ENCODE measurements at regions not wholly inside any gene's neighbourhood (a gene's known extent, or its start where the extent isn't known, plus 50 kb on each side); places are given as distances from the start of the nearest gene placed in this dataset.
A peak's percentile ranks its signal among the peaks of the same experiment; 100 is the strongest.

- no peak for DNase-seq
Measured at GRCh38 chr6:2502096-2502997, 248.4 kb downstream of the MYLK4 start.

GRCh38 chr6:2497922-2498623 lies 252.6 kb downstream of the MYLK4 start:
- DNase-seq: no peak

DNA sequence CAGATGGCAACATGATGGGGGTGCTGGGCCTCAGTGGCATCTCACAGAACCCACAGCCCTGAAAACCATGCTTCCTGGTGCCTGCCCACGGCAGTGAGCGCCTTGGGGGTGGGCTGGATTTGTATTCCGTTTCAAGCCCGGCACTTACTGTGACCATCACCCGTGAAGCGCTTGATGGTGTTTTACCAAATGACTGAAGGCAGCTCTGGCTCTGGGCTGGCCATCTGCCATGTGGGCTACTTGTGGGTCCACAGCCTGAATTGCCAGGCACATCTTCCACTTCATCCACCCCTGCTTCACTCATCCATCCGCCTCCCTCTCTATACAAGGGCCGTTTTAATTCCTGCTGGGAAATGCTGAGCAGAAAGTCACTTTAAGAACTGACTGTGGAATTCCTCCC lies 250.9 kb upstream of the GMDS start:
- DNase-seq: no peak

GRCh38 chr6:2492686-2493523 lies 247.5 kb upstream of the GMDS start:
- no peak for DNase-seq

DNA sequence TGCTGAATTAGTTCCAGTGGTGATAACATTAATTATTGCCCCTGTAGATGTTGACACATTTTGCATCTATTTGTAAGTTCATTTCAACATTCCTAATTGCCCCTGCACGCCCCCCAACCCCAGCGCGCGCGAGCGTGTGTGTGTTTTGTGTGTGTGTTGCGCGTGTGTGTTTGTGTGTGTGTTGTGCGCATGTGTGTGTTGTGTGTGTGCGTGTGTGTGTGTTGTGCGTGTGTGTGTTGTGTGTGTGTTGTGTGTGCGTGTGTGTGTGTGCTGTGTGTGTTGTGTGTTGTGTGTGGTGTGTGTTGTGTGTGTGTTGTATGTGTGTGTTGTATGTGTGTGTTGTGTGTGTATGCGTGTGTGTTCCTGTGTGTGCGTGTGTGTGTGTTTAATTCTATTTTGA lies 245.7 kb upstream of the GMDS start:
- no peak for DNase-seq

DNA sequence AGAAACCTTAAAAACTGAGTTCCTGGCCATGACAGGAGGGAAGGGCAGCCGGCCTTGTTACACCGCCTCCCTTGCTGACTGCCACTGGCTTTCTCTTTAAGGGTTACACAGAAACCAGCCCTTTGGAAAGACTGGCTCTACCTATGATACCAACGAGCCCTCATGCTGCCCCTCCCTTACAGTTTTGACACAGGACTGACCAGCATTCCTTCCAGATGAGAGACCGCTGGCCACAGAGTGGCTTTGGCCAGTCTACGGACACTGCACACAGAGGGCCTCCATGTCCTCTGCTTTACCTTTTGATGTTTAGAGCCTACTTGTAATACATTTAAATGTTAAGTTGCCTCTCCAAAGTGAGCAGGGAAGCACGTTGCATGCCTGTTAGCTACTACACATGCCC lies 243.2 kb upstream of the GMDS start:
- no peak for DNase-seq

DNA sequence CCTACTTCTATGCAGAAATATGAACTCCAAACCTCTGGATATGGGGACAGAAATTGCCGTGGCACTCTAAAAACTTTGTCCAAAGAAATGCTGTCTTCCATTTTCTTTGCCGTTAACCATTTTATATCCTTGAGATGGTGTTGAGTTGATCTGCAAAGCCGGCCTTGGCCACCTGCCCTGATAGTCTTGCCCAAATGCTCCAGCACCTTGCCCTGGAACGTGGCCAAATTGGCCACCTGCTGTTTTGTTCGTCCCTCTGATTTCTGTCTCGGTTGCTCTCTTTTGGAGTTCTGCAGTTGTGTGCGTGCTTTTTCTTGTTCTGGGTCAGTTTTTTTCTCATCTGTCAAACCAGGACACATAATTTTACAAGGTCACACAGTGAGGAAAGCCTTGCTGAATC lies 239.7 kb upstream of the GMDS start:
- peak; percentile 33 for DNase-seq

DNA sequence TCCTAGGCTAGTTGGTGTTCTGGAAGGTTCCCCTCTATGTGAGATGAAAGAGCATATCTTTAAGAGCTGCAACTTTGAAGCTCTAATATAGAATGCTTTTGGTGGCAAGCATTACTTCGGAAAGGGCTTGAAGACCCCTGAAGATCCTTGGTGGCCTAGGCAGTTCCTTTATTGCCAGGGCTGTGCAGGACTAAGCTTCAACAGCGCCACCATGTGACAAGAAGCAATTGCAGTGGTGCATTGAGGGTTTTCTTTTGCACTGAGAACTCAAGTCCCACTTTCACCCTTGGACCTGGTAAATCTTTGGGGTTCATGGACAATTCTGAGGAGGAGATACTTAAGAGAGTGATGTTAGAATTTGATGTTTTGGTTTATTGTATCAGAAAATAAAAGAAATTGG lies 237.4 kb upstream of the GMDS start:
- no peak for DNase-seq

- no peak for DNase-seq
Measured at GRCh38 chr6:2481307-2481706, 235.9 kb upstream of the GMDS start.

GRCh38 chr6:2480267-2480966 lies 235.0 kb upstream of the GMDS start:
- DNase-seq: no peak

GRCh38 chr6:2478200-2478599 lies 232.8 kb upstream of the GMDS start:
- no peak for DNase-seq

- no peak for DNase-seq
Measured at GRCh38 chr6:2477666-2478065, 232.3 kb upstream of the GMDS start.

- DNase-seq: no peak
Measured at GRCh38 chr6:2477250-2477649, 231.8 kb upstream of the GMDS start.

DNA sequence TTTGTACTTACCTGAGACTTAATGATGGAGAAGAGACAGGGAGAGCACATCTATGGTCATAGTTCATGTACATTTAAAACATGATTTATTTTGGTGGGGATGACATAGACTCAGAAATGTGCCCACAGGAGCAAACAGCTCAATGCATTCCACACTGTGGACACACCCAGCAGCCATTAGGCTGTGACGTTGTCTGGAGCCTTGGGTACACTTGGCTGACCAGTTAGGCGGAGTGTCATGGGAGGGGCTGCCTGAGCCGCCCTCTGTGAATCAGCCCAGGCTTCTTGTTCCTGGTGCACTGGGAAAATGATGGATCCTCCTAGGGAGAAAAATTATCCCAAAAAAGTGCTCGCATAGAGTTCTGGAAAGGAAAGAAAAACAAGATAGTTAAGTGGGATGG lies 231.0 kb upstream of the GMDS start:
- DNase-seq: no peak

GRCh38 chr6:2471472-2471871 lies 226.1 kb upstream of the GMDS start:
- peak; percentile 25 for DNase-seq

DNA sequence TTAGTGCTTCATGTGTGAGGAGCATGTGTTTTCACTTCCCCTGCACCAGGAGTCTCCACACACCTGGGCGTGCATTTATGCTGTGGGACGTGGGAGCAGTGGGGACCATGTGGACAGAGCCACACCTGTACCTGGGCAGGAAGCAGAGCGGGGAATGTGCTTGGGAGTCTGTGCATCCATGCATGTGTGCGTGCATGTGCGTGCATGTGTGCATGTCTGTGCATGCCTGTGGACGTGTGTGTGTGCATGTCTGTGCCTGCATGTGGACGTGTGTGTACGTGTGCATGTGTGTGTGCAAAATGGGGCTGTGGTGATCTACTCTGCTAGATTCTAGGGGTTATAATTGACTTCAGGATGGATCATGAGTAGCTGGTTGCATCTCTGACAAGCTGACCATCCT lies 224.0 kb upstream of the GMDS start:
- DNase-seq: no peak

DNA sequence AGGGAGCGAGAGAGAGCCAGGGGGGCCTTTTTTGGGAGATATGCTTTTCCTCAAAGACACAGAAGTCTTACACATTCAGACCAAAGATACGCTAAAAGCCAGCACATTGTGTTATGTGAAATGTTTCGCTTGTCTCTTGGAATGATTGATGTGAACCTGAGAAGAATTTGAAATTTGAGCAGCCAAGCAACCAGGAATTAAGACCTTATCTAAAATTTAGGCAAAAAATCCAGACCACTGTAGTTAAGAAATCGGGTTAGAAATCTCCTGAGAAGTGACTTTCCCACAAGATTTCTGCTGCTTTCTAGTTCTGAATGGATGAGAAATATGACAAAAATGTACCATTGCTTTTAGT lies 223.2 kb upstream of the GMDS start:
- DNase-seq: no peak

DNA sequence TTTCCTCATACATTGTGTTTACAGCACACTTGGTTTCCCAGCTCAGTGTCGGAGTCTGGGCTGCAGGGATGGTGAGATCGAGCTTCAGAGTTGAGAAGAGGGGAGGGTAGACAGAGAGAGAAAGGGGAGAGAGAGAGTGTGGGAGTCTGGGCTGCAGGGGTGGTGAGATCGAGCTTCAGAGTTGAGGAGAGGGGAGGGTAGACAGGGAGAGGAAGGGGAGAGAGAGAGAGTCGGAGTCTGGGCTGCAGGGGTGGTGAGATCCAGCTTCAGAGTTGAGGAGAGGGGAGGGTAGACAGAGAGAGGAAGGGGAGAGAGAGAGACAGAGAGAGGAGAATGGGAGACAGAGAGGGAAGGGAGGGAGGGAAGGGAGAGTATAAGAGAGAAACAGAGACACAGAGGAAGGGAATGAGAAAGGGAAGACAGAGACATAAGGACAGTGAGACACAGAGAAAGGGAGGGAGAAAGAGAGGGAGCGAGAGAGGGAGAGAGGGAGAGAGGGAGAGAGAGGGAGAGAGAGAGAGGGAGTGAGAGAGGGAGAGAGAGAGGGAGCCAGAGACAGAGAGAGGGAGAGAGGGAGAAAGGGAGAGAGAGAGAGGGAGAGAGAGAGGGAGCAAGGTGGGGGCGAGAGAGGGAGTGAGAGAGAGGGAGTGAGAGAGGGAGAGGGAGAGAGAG lies 222.7 kb upstream of the GMDS start:
- no peak for DNase-seq

DNA sequence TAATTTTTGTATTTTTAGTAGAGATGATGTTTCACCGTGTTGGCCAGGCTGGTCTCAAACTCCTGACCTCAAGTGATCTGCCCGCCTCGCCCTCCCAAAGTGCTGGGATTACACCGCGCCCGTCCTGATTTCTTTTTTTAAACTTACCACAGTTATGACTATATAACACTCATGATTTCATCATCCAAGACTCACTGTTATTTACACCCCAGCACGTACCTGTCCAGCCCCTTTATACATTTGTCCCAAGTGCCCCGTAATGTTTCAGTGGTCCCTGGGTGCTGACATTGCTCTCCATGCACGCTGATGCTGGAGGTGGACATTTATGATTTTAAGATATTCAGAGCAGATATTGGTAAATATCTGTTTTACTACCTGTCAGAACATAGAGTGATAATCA lies 219.9 kb upstream of the GMDS start:
- DNase-seq: no peak

- DNase-seq: no peak
Measured at GRCh38 chr6:2464641-2465040, 219.2 kb upstream of the GMDS start.

DNA sequence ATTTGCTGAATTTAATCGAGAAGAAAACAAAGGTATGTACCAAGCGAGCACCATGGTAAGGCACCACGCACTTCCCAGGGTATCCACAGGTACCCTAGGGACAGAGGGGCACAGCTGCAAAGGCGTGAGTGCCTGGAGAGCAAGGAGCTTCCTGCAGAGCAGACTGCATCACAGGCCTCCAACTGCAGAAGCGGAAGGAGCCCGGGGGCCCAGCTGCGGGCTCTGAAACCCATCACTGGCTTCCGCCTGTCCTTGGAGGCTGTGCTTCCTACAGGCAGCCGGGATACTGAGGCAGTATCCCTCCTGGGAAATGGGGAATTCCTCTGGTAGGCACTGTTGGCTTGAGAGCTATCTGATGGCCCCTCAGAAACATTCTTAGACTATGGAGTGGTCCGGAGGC lies 217.4 kb upstream of the GMDS start:
- no peak for DNase-seq

DNA sequence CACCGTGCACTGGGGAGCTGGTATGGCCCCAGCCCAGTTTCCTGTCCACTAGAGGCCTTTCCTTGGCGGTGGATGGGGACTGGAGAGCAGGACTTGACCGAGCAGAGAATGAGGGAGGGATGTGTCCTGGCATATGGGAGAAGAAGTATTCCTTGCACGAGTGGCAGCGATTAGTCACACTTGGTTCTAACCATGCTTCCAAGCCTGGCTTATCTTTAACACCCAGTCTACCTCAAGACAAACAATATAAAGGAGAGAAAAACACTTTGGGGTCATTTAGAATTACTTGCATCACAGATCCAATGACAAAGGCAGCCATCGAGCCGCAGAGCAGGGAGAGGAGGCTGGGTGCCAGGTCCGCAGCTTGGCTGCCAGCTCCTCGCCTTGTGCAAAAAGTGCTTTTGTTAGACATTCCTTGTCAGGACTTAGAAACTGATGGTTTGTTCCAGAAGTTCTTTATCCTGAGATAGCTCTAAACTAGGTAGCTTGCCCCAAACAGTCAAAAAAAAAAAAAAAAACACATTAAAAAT lies 214.9 kb upstream of the GMDS start:
- DNase-seq: no peak
